PC-3 (cell line): ENCODE measurements at regions not wholly inside any gene's neighbourhood (a gene's known extent, or its start where the extent isn't known, plus 50 kb on each side); places are given as distances from the start of the nearest gene placed in this dataset.

Experiments used
- ATAC-seq: fragments of 200-7000 bp; cut with Tn5 transposase; 2 replicates; pipeline ENCODE4 v1.9.1; 2020; ENCODE audit warnings: mild to moderate bottlenecking, moderate library complexity
- BruUV-seq: library from RNA; stranded (reverse); fragments of 400-500 nt; replicated peaks from 2 replicates; lab custom pipeline; 2021; lab: Mats Ljungman, UMichigan
- CTCF ChIA-PET: fragments of 300-600 bp; sonication (Branson Sonifier 250); formaldehyde crosslinking; loops from one replicate; lab custom pipeline; 2022; ENCODE audit warnings: antibody characterized with exemption; lab: Charles Lee
- POLR2A ChIA-PET: fragments of 300-600 bp; sonication (Branson Sonifier 250); formaldehyde crosslinking; loops from one replicate; lab custom pipeline; 2022; ENCODE audit warnings: antibody characterized with exemption; ENCODE audit not compliant: unreplicated experiment; lab: Charles Lee
- DNase-seq: peaks from one replicate; pipeline ENCODE4 v3.0.0-alpha.2; 2015
- H2AFZ ChIP-seq: fragments of 300-600 bp; sonication (generic); 2 replicates; pipeline ENCODE4 v1.6.0; 2016; ENCODE audit warnings: antibody characterized with exemption, low read length
- H3F3A ChIP-seq: fragments of 300-600 bp; sonication (generic); one replicate; pipeline ENCODE4 v1.6.0; 2017; ENCODE audit warnings: antibody characterized with exemption, low read length, control low read depth, mild to moderate bottlenecking; ENCODE audit not compliant: unreplicated experiment
- H3K27ac ChIP-seq: fragments of 300-600 bp; sonication (generic); 2 replicates; pipeline ENCODE4 v1.5.1; 2016; ENCODE audit warnings: mild to moderate bottlenecking, low read length
- H3K27me3 ChIP-seq: fragments of 300-600 bp; sonication (generic); 2 replicates; pipeline ENCODE4 v1.6.1; 2016; ENCODE audit warnings: low read length, mixed read lengths
- H3K36me3 ChIP-seq: fragments of 300-600 bp; sonication (generic); 2 replicates; pipeline ENCODE4 v1.6.1; 2016; ENCODE audit warnings: low read depth, mixed run types, low read length, mixed read lengths
- H3K4me1 ChIP-seq: fragments of 300-600 bp; sonication (generic); 2 replicates; pipeline ENCODE4 v1.5.1; 2016; ENCODE audit warnings: low read length; ENCODE audit not compliant: insufficient read depth
- H3K4me2 ChIP-seq: fragments of 300-600 bp; sonication (generic); 2 replicates; pipeline ENCODE4 v1.6.0; 2016; ENCODE audit warnings: low read length
- H3K4me3 ChIP-seq: fragments of 300-600 bp; sonication (generic); 2 replicates; pipeline ENCODE4 v1.5.1; 2016; ENCODE audit warnings: mild to moderate bottlenecking, low read length, mixed read lengths
- H3K79me2 ChIP-seq: fragments of 300-600 bp; sonication (generic); 2 replicates; pipeline ENCODE4 v1.6.1; 2017; ENCODE audit warnings: low read length, mixed read lengths
- H3K9ac ChIP-seq: fragments of 300-600 bp; sonication (generic); 2 replicates; pipeline ENCODE4 v1.6.0; 2016; ENCODE audit warnings: mild to moderate bottlenecking, low read length
- H3K9me2 ChIP-seq: fragments of 300-600 bp; sonication (generic); replicated peaks from 2 replicates; pipeline ENCODE4 v1.6.1; 2016; ENCODE audit warnings: mixed run types, low read length, mixed read lengths
- H3K9me3 ChIP-seq: fragments of 300-600 bp; sonication (generic); 2 replicates; pipeline ENCODE4 v1.6.1; 2016; ENCODE audit warnings: low read length, mixed read lengths
- H4K20me1 ChIP-seq: fragments of 300-600 bp; sonication (generic); 2 replicates; pipeline ENCODE4 v1.6.1; 2016; ENCODE audit warnings: low read length, mixed read lengths
- CTCF ChIP-seq: fragments of 300-600 bp; sonication (generic); conservative IDR thresholded peaks from 2 replicates; pipeline ENCODE4 v1.5.1; 2017; ENCODE audit warnings: antibody characterized with exemption, low read depth, mild to moderate bottlenecking, low read length
- EZH2 ChIP-seq: fragments of 300-600 bp; sonication (generic); IDR thresholded peaks from one replicate; pipeline ENCODE4 v1.6.1; 2017; ENCODE audit warnings: antibody characterized with exemption, mild to moderate bottlenecking, low read length; ENCODE audit not compliant: unreplicated experiment
- EZH2phosphoT487 ChIP-seq: fragments of 300-600 bp; sonication (generic); IDR thresholded peaks from 2 replicates; pipeline ENCODE4 v1.6.1; 2018; ENCODE audit warnings: mild to moderate bottlenecking, antibody characterized with exemption, low read length, borderline replicate concordance
- intact Hi-C: fragments of 100-400 bp; cut with micrococcal nuclease; formaldehyde crosslinking; loops from 2 replicates; pipeline ENCODE4 v1.9.0; 2023

GRCh38 chr4:28834120-28834519, 1886.0 kb upstream of the PCDH7 start:
- H3K27ac ChIP-seq, result no peak overlapping the region

GRCh38 chr4:28835501-28835900, 1884.7 kb upstream of the PCDH7 start:
- H2AFZ ChIP-seq, result no peak overlapping the region
- BruUV-seq, result no TSS peak
- H3K36me3 ChIP-seq, result no peaks in the 10 kb centered on the region
- no peak overlapping the region for H3K9ac ChIP-seq
- no peaks in the 10 kb centered on the region for H3K9me3 ChIP-seq
- H4K20me1 ChIP-seq, result no peaks in the 10 kb centered on the region
- H3K27me3 ChIP-seq, result no peaks in the 10 kb centered on the region
- DNase-seq (no peak), ATAC-seq (no peak)
- H3K9me2 ChIP-seq, result no peaks in the 10 kb centered on the region
- no peak overlapping the region for H3K4me3 ChIP-seq
- TF ChIP-seq EZH2 (no peak), EZH2phosphoT487 (no peak), CTCF (no peak)
- intact Hi-C loops, result no loop called here
- no peaks in the 10 kb centered on the region for H3F3A ChIP-seq
- H3K27ac ChIP-seq, result no peak overlapping the region
- ChIA-PET POLR2A (no interaction called here), CTCF (no interaction called here)
- no peaks in the 10 kb centered on the region for H3K4me1 ChIP-seq
- no peaks in the 10 kb centered on the region for H3K79me2 ChIP-seq
- no peak overlapping the region for H3K4me2 ChIP-seq

More at GRCh38 chr4:28834120-28834519, 1886.0 kb upstream of the PCDH7 start:
- no peaks in the 10 kb centered on the region for H3K79me2 ChIP-seq
- no peaks in the 10 kb centered on the region for H3K27me3 ChIP-seq
- intact Hi-C loops, result no loop called here
- ATAC-seq, result no peak
- no peaks in the 10 kb centered on the region for H3K9me3 ChIP-seq
- no peaks in the 10 kb centered on the region for H3K9me2 ChIP-seq
- no peak for DNase-seq
- CTCF ChIA-PET, result no interaction called here
- no peak overlapping the region for H3K4me3 ChIP-seq
- no peak overlapping the region for H2AFZ ChIP-seq
- no peaks in the 10 kb centered on the region for H4K20me1 ChIP-seq
- no peaks in the 10 kb centered on the region for H3F3A ChIP-seq
- POLR2A ChIA-PET, result no interaction called here
- TF ChIP-seq EZH2phosphoT487, result no peak
- TF ChIP-seq EZH2, result no peak
- TF ChIP-seq CTCF, result no peak
- no peak overlapping the region for H3K4me2 ChIP-seq
- H3K4me1 ChIP-seq, result no peaks in the 10 kb centered on the region
- H3K36me3 ChIP-seq, result no peaks in the 10 kb centered on the region
- H3K9ac ChIP-seq, result no peak overlapping the region
- BruUV-seq, result no TSS peak

- no TSS peak for BruUV-seq
- no peaks in the 10 kb centered on the region for H3K79me2 ChIP-seq
- POLR2A ChIA-PET, result no interaction called here
- H3K4me1 ChIP-seq, result no peaks in the 10 kb centered on the region
- no peak overlapping the region for H3K4me3 ChIP-seq
- H3F3A ChIP-seq, result no peaks in the 10 kb centered on the region
- no peak overlapping the region for H3K4me2 ChIP-seq
- H3K9me3 ChIP-seq, result no peaks in the 10 kb centered on the region
- DNase-seq (peak; percentile 6), ATAC-seq (peak; percentile 55)
- H3K9ac ChIP-seq, result no peak overlapping the region
- TF ChIP-seq CTCF, result no peak
- TF ChIP-seq EZH2, result no peak
- TF ChIP-seq EZH2phosphoT487, result no peak
- H3K9me2 ChIP-seq, result no peaks in the 10 kb centered on the region
- H3K27ac ChIP-seq, result no peak overlapping the region
- intact Hi-C loops, result no loop called here
- CTCF ChIA-PET, result no interaction called here
- no peaks in the 10 kb centered on the region for H4K20me1 ChIP-seq
- H3K27me3 ChIP-seq, result no peaks in the 10 kb centered on the region
- no peaks in the 10 kb centered on the region for H3K36me3 ChIP-seq
- no peak overlapping the region for H2AFZ ChIP-seq
Measured at GRCh38 chr4:28842271-28842670, 1877.9 kb upstream of the PCDH7 start.
